SK-N-SH (cell line): ENCODE measurements at regions not wholly inside any gene's neighbourhood (a gene's known extent, or its start where the extent isn't known, plus 50 kb on each side); places are given as distances from the start of the nearest gene placed in this dataset.

ENCODE experiments used
- CTCF ChIP-seq: fragments of 200-600 bp; sonication (generic); IDR thresholded peaks from 2 replicates; pipeline ENCODE4 v1.6.1; 2017; ENCODE audit warnings: antibody characterized with exemption, mild to moderate bottlenecking, moderate library complexity
- GABPA ChIP-seq: IDR thresholded peaks from 2 replicates; pipeline ENCODE4 v1.4.0; 2012; ENCODE audit warnings: low read depth, mild to moderate bottlenecking
- JUND ChIP-seq: IDR thresholded peaks from 2 replicates; pipeline ENCODE4 v1.4.0; 2012
- POLR2AphosphoS5 ChIP-seq: IDR thresholded peaks from 2 replicates; pipeline ENCODE4 v1.6.1; 2012; ENCODE audit warnings: low read depth, low read length
- TAF1 ChIP-seq: IDR thresholded peaks from 2 replicates; pipeline ENCODE4 v1.6.1; 2012; ENCODE audit warnings: low read depth, mild to moderate bottlenecking, low read length, moderate library complexity, borderline replicate concordance
- USF2 ChIP-seq: fragments of 150-350 bp; IDR thresholded peaks from 2 replicates; pipeline ENCODE4 v1.6.1; 2017; ENCODE audit warnings: antibody characterized with exemption, low read length, low read depth, borderline replicate concordance

GRCh38 chr17:79203657-79204056 is 129.0 kb downstream of the ENGASE start:
- TF ChIP-seq CTCF = no peak
- TF ChIP-seq USF2 = no peak
- no peak for TF ChIP-seq JUND
- no peak for TF ChIP-seq POLR2AphosphoS5
- no peak for TF ChIP-seq TAF1
- TF ChIP-seq GABPA = no peak
